Liver (tissue), 7 donors: ENCODE measurements at regions not wholly inside any gene's neighbourhood (a gene's known extent, or its start where the extent isn't known, plus 50 kb on each side); places are given as distances from the start of the nearest gene placed in this dataset.

Experiments used
- DNase-seq: peaks from one replicate; pipeline ENCODE4 v3.0.0-alpha.2; 2017; ENCODE audit warnings: low spot score
- H3K27ac ChIP-seq, 2 donors: one replicate each; pipeline ENCODE4 v1.7.0; 2013; ENCODE audit warnings: inconsistent platforms in 2 of 2, low read length in 2 of 2, control low read depth in 1 of 2, low read depth in 1 of 2, mild to moderate bottlenecking in 1 of 2
- H3K27me3 ChIP-seq, 4 donors: one replicate each; pipeline versions ENCODE4 v1.6.1 to v1.7.0; 2013; ENCODE audit warnings: low read length in 3 of 4, inconsistent platforms in 1 of 4, mild to moderate bottlenecking in 1 of 4, moderate library complexity in 1 of 4; ENCODE audit not compliant: control insufficient read depth in 4 of 4, insufficient read depth in 4 of 4
- H3K36me3 ChIP-seq, 4 donors: one replicate each; pipeline versions ENCODE4 v1.6.1 to v1.7.0; 2013; ENCODE audit warnings: low read length in 3 of 4, mild to moderate bottlenecking in 3 of 4, low read depth in 1 of 4, moderate library complexity in 1 of 4; ENCODE audit not compliant: control insufficient read depth in 4 of 4, insufficient read depth in 3 of 4
- H3K4me1 ChIP-seq, 4 donors: one replicate each; pipeline versions ENCODE4 v1.6.1 to v1.7.0; 2013; ENCODE audit warnings: low read length in 3 of 4, mild to moderate bottlenecking in 3 of 4, moderate library complexity in 1 of 4; ENCODE audit not compliant: control insufficient read depth in 4 of 4, insufficient read depth in 4 of 4
- H3K4me3 ChIP-seq, 3 donors: one replicate each; pipeline versions ENCODE4 v1.6.1 to v1.7.0; 2013; ENCODE audit warnings: low read length in 3 of 3, control low read depth in 1 of 3, low read depth in 1 of 3, mild to moderate bottlenecking in 1 of 3
- H3K9ac ChIP-seq, 2 donors: one replicate each; pipeline ENCODE4 v1.7.0; 2013; ENCODE audit warnings: low read length in 2 of 2, mild to moderate bottlenecking in 2 of 2, moderate library complexity in 2 of 2, control low read depth in 1 of 2, low read depth in 1 of 2
- H3K9me3 ChIP-seq, 4 donors: one replicate each; pipeline versions ENCODE4 v1.6.1 to v1.7.0; 2013; ENCODE audit warnings: low read length in 3 of 4; ENCODE audit not compliant: control insufficient read depth in 4 of 4
- EGR1 ChIP-seq, 2 donors: IDR thresholded peaks; 2 replicates each; pipeline ENCODE4 v1.6.1; 2016 to 2018; ENCODE audit warnings: antibody characterized with exemption in 2 of 2, low read depth in 2 of 2
- FOXA1 ChIP-seq: IDR thresholded peaks from 2 replicates; pipeline ENCODE4 v1.6.1; 2016; ENCODE audit warnings: antibody characterized with exemption
- GABPA ChIP-seq, 2 donors: IDR thresholded peaks in 1 of 2; conservative IDR thresholded peaks in 1 of 2; 2 replicates each; pipeline ENCODE4 v1.6.1; 2016; ENCODE audit warnings: antibody characterized with exemption in 2 of 2, mild to moderate bottlenecking in 1 of 2, moderate library complexity in 1 of 2
- HNF4A ChIP-seq, 2 donors: conservative IDR thresholded peaks; 2 replicates each; pipeline ENCODE4 v1.6.1; 2016; ENCODE audit warnings: antibody characterized with exemption in 2 of 2, mild to moderate bottlenecking in 2 of 2
- HNF4G ChIP-seq: IDR thresholded peaks from 2 replicates; pipeline ENCODE4 v1.6.1; 2016; ENCODE audit warnings: antibody characterized with exemption
- NR2F2 ChIP-seq: IDR thresholded peaks from 2 replicates; pipeline ENCODE4 v1.6.1; 2016; ENCODE audit warnings: antibody characterized with exemption
- RAD21 ChIP-seq, 2 donors: IDR thresholded peaks; 2 replicates each; pipeline ENCODE4 v1.6.1; 2016; ENCODE audit warnings: antibody characterized with exemption in 2 of 2, mild to moderate bottlenecking in 2 of 2
- RXRA ChIP-seq, 2 donors: IDR thresholded peaks; 2 replicates each; pipeline ENCODE4 v1.6.1; 2017 to 2018; ENCODE audit warnings: antibody characterized with exemption in 2 of 2, mild to moderate bottlenecking in 1 of 2
- SP1 ChIP-seq: IDR thresholded peaks from 2 replicates; pipeline ENCODE4 v1.6.1; 2018; ENCODE audit warnings: antibody characterized with exemption, mild to moderate bottlenecking
- TAF1 ChIP-seq: conservative IDR thresholded peaks from 2 replicates; pipeline ENCODE4 v1.6.1; 2016; ENCODE audit warnings: antibody characterized with exemption, mild to moderate bottlenecking
- YY1 ChIP-seq: IDR thresholded peaks from 2 replicates; pipeline ENCODE4 v1.6.1; 2016; ENCODE audit warnings: antibody characterized with exemption, mild to moderate bottlenecking
- WGBS: extraction: QIAGEN DNeasy Blood & Tissue Kit; methylation state at CpG from one replicate; pipeline ENCODE4 v1.1.7; 2013; 5-methylcytosine and 5-hydroxymethylcytosine counted together
- TF ChIP-seq, protein P1 (sequence below): IDR thresholded peaks from 2 replicates; pipeline ENCODE4 v1.6.1; 2016; ENCODE audit warnings: antibody characterized with exemption
- TF ChIP-seq, protein P2 (sequence below): IDR thresholded peaks from 2 replicates; pipeline ENCODE4 v1.6.1; 2016; ENCODE audit warnings: antibody characterized with exemption
- TF ChIP-seq, protein P3 (sequence below): IDR thresholded peaks from 2 replicates; pipeline ENCODE4 v1.6.1; 2016; ENCODE audit warnings: antibody characterized with exemption, mild to moderate bottlenecking
- TF ChIP-seq, protein P4 (sequence below): IDR thresholded peaks from 2 replicates; pipeline ENCODE4 v1.6.1; 2016; ENCODE audit warnings: antibody characterized with exemption
- donor health status: healthy.
- donor health status: healthy.
- donor health status: healthy.
- donor health status: healthy.

DNA sequence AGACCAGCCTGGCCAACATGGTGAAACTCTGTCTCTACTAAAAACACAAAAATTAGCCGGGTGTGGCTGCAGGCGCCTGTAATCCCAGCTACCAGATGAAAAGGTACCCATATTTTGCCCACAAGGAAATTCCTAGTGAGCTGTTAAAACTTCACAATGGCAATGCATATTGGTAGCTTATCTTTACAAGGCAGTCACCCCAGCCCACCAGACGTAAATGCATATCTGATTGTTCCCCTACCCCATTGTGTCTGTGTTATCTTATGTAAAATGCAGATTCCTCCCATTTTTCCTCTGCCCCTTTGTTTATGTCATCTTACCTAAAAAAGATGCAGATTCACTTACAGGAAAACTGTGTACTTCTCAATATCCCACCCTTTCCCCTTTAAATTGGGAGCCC is 103.1 kb upstream of the SLC2A1 start:
- H3K4me1 ChIP-seq = no peaks in the 10 kb centered on the region
- TF ChIP-seq YY1 (no peak), SP1 (no peak), FOXA1 (no peak), TAF1 (no peak), GABPA (IDR thresholded peaks at IDR 0.05 in 1 of 2, conservative IDR thresholded peaks at IDR 0.05 in 1 of 2) (no peak)
- TF ChIP-seq, protein P1, sequence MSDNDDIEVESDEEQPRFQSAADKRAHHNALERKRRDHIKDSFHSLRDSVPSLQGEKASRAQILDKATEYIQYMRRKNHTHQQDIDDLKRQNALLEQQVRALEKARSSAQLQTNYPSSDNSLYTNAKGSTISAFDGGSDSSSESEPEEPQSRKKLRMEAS = no peak
- TF ChIP-seq, protein P2, sequence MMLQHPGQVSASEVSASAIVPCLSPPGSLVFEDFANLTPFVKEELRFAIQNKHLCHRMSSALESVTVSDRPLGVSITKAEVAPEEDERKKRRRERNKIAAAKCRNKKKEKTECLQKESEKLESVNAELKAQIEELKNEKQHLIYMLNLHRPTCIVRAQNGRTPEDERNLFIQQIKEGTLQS = no peak
- TF ChIP-seq, protein P3, sequence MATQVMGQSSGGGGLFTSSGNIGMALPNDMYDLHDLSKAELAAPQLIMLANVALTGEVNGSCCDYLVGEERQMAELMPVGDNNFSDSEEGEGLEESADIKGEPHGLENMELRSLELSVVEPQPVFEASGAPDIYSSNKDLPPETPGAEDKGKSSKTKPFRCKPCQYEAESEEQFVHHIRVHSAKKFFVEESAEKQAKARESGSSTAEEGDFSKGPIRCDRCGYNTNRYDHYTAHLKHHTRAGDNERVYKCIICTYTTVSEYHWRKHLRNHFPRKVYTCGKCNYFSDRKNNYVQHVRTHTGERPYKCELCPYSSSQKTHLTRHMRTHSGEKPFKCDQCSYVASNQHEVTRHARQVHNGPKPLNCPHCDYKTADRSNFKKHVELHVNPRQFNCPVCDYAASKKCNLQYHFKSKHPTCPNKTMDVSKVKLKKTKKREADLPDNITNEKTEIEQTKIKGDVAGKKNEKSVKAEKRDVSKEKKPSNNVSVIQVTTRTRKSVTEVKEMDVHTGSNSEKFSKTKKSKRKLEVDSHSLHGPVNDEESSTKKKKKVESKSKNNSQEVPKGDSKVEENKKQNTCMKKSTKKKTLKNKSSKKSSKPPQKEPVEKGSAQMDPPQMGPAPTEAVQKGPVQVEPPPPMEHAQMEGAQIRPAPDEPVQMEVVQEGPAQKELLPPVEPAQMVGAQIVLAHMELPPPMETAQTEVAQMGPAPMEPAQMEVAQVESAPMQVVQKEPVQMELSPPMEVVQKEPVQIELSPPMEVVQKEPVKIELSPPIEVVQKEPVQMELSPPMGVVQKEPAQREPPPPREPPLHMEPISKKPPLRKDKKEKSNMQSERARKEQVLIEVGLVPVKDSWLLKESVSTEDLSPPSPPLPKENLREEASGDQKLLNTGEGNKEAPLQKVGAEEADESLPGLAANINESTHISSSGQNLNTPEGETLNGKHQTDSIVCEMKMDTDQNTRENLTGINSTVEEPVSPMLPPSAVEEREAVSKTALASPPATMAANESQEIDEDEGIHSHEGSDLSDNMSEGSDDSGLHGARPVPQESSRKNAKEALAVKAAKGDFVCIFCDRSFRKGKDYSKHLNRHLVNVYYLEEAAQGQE = no peak
- no peaks in the 10 kb centered on the region for H3K27me3 ChIP-seq
- H3K36me3 ChIP-seq = no peaks in the 10 kb centered on the region
- WGBS = 90% methylated on average over 3 of the region's 3 CpGs
- no peak overlapping the region for H3K27ac ChIP-seq
- H3K9me3 ChIP-seq = no peaks in the 10 kb centered on the region
- no peak overlapping the region for H3K4me3 ChIP-seq
- no peak for DNase-seq
- no peak overlapping the region for H3K9ac ChIP-seq

DNA sequence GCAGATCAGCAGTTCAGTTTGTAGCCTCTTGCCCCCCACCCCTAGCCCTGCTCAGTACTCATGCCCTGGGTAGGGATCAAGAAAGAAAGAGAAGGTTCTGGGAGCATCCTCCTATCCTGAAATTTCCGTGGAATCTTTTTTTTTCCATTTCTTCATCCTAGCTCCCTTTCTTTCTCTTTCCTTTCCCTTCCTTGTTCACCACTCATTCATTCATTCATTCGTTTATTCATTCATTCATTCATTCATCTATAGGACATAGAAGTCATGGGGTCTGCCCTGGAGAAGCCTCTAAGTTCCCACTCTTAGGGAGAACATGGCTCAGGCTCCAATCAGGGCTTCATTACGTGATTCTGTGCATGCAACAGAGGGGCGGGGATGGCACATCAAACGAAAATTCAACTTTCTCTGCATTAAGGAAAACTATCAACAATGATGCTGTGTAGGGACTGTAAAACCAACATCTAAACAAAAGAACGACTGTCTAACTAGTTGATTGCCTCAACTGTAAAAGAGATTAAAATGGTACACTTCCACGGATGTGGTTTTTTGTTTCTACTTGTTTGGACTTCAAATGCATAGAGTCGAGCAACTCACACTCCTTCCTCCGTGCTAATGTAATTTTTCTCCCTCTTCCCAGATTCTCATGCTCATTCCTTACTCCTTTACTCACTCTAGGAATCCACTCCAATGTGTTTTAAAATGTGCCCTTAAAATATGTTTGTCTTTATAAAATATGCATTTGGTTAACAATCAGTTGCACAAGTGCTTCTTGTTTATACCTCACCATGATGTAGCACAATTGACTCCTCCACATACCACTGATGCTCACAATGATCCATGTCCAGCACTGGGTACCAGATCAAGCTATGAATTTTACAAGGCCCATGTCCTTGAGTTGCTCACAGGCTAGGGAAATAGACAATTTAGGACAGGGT is 101.2 kb upstream of the SLC2A1 start:
- DNase-seq = no peak
- Histone ChIP-seq H3K27me3 (no peaks in the 10 kb centered on the region), H3K9me3 (no peaks in the 10 kb centered on the region), H3K36me3 (no peaks in the 10 kb centered on the region), H3K27ac (no peak overlapping the region), H3K4me3 (no peak overlapping the region), H3K9ac (no peak overlapping the region), H3K4me1 (no peaks in the 10 kb centered on the region)
- TF ChIP-seq RXRA (IDR thresholded peaks at IDR 0.05) = no peak
- no peak for TF ChIP-seq FOXA1
- no peak for TF ChIP-seq EGR1 (IDR thresholded peaks at IDR 0.05; ENCODE audit: low read depth in 2 of 2)
- TF ChIP-seq, protein P1 = no peak
- no peak for TF ChIP-seq SP1
- TF ChIP-seq, protein P4, sequence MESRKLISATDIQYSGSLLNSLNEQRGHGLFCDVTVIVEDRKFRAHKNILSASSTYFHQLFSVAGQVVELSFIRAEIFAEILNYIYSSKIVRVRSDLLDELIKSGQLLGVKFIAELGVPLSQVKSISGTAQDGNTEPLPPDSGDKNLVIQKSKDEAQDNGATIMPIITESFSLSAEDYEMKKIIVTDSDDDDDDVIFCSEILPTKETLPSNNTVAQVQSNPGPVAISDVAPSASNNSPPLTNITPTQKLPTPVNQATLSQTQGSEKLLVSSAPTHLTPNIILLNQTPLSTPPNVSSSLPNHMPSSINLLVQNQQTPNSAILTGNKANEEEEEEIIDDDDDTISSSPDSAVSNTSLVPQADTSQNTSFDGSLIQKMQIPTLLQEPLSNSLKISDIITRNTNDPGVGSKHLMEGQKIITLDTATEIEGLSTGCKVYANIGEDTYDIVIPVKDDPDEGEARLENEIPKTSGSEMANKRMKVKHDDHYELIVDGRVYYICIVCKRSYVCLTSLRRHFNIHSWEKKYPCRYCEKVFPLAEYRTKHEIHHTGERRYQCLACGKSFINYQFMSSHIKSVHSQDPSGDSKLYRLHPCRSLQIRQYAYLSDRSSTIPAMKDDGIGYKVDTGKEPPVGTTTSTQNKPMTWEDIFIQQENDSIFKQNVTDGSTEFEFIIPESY = no peak
- no peak for TF ChIP-seq RAD21 (IDR thresholded peaks at IDR 0.05)
- no peak for TF ChIP-seq HNF4G
- TF ChIP-seq YY1 = no peak
- TF ChIP-seq, protein P2 = no peak
- no peak for TF ChIP-seq TAF1
- TF ChIP-seq GABPA (IDR thresholded peaks at IDR 0.05 in 1 of 2, conservative IDR thresholded peaks at IDR 0.05 in 1 of 2) = no peak
- no peak for TF ChIP-seq NR2F2
- TF ChIP-seq, protein P3 = no peak
- no peak for TF ChIP-seq HNF4A (conservative IDR thresholded peaks at IDR 0.05)
- 69% methylated on average over 9 of the region's 9 CpGs for WGBS
